HepG2 (cell line): ENCODE measurements at regions not wholly inside any gene's neighbourhood (a gene's known extent, or its start where the extent isn't known, plus 50 kb on each side); places are given as distances from the start of the nearest gene placed in this dataset.

ENCODE experiments used
- CBX2 ChIP-seq, 2 experiments: fragments of 200-600 bp in 1 of 2; sonication (generic); formaldehyde crosslinking in 1 of 2; IDR thresholded peaks; 2 replicates each; pipeline versions ENCODE4 v1.7.0 to v1.8.1; 2018 to 2022; ENCODE audit warnings: low read depth in 2 of 2, low read length in 1 of 2, mild to moderate bottlenecking in 1 of 2, missing genetic modification reagents in 1 of 2
- CC2D1A ChIP-seq: sonication (generic); formaldehyde crosslinking; IDR thresholded peaks from 2 replicates; pipeline ENCODE4 v1.8.1; 2023; ENCODE audit warnings: mild to moderate bottlenecking, missing genetic modification reagents
- CTCF ChIP-seq: sonication (generic); formaldehyde crosslinking; IDR thresholded peaks from 2 replicates; pipeline ENCODE4 v1.5.0; 2020; ENCODE audit warnings: mild to moderate bottlenecking, missing genetic modification reagents, moderate library complexity
- E2F5 ChIP-seq: sonication (generic); formaldehyde crosslinking; conservative IDR thresholded peaks from 2 replicates; pipeline ENCODE4 v1.4.0; 2020; ENCODE audit warnings: missing genetic modification reagents
- GMEB1 ChIP-seq: sonication (generic); formaldehyde crosslinking; IDR thresholded peaks from 2 replicates; pipeline ENCODE4 v1.5.1; 2020; ENCODE audit warnings: missing genetic modification reagents, mild to moderate bottlenecking, borderline replicate concordance
- JUN ChIP-seq: sonication (generic); formaldehyde crosslinking; IDR thresholded peaks from 2 replicates; pipeline ENCODE4 v1.4.0; 2020; ENCODE audit warnings: mild to moderate bottlenecking, missing genetic modification reagents
- MBNL3 ChIP-seq: fragments of 250-450 bp; sonication (Bioruptor Pico); conservative IDR thresholded peaks from 2 replicates; pipeline ENCODE4 v1.8.0; 2022; ENCODE audit warnings: mild to moderate bottlenecking, inconsistent platforms
- MYC ChIP-seq: sonication (generic); formaldehyde crosslinking; IDR thresholded peaks from 2 replicates; pipeline ENCODE4 v1.9.0; 2021; ENCODE audit warnings: missing genetic modification reagents, borderline replicate concordance
- NFE2L1 ChIP-seq: sonication (generic); formaldehyde crosslinking; IDR thresholded peaks from 2 replicates; pipeline ENCODE4 v1.4.0; 2020; ENCODE audit warnings: missing genetic modification reagents, mild to moderate bottlenecking, borderline replicate concordance
- POLR2AphosphoS5 ChIP-seq: IDR thresholded peaks from 2 replicates; pipeline ENCODE4 v1.6.1; 2012; ENCODE audit warnings: low read depth, low read length
- TCF7L2 ChIP-seq: IDR thresholded peaks from 2 replicates; pipeline ENCODE4 v1.6.1; 2011; ENCODE audit warnings: mild to moderate bottlenecking, low read depth, low read length, moderate library complexity
- ZNF451 ChIP-seq: sonication (generic); formaldehyde crosslinking; IDR thresholded peaks from 2 replicates; pipeline ENCODE4 v1.5.0; 2020; ENCODE audit warnings: mild to moderate bottlenecking, missing genetic modification reagents
- ZNF484 ChIP-seq: sonication (generic); formaldehyde crosslinking; IDR thresholded peaks from 2 replicates; pipeline ENCODE4 v1.5.1; 2020; ENCODE audit warnings: mild to moderate bottlenecking, low read depth, missing genetic modification reagents, borderline replicate concordance

GRCh38 chr1:187949567-187949966 is 1120.8 kb downstream of the PLA2G4A start:
- TF ChIP-seq MYC (CRISPR knock-in tag) = no peak
- no peak for TF ChIP-seq TCF7L2
- no peak for TF ChIP-seq CC2D1A (CRISPR knock-in tag)
- no peak for TF ChIP-seq ZNF484 (CRISPR knock-in tag)
- no peak for TF ChIP-seq CTCF (CRISPR knock-in tag)
- TF ChIP-seq ZNF451 = no peak
- no peak for TF ChIP-seq E2F5 (CRISPR knock-in tag)
- no peak for TF ChIP-seq MBNL3 (CRISPR knock-in tag)
- TF ChIP-seq GMEB1 (CRISPR knock-in tag) = no peak
- TF ChIP-seq CBX2 (IDR thresholded peaks at IDR 0.05; ENCODE audit: low read depth, low read length) = no peak
- no peak for TF ChIP-seq CBX2 (CRISPR knock-in tag; IDR thresholded peaks at IDR 0.05; ENCODE audit: low read depth)
- no peak for TF ChIP-seq NFE2L1 (CRISPR knock-in tag)
- TF ChIP-seq JUN (CRISPR knock-in tag) = no peak
- no peak for TF ChIP-seq POLR2AphosphoS5
